Tibial artery (tissue), 4 donors: ENCODE measurements at regions not wholly inside any gene's neighbourhood (a gene's known extent, or its start where the extent isn't known, plus 50 kb on each side); places are given as distances from the start of the nearest gene placed in this dataset.
A peak's percentile ranks its signal among the peaks of the same experiment; 100 is the strongest.
"Not testable (repeated sequence)": the region's sequence is repeated elsewhere in the genome, so short reads cannot be mapped to it uniquely, and the experiment has no call there.

ENCODE experiments used
- DNase-seq, 2 donors: peaks; one replicate each; pipeline ENCODE4 v3.0.0-alpha.2; 2019
- H3K27ac ChIP-seq, 2 donors: fragments of 200-600 bp; sonication (generic) in 1 of 2; 1 replicate in 1 of 2; 2 replicates in 1 of 2; pipeline ENCODE4 v1.5.1; 2018 to 2019; ENCODE audit warnings: mild to moderate bottlenecking in 1 of 2
- H3K27me3 ChIP-seq, 2 donors: fragments of 200-600 bp; sonication (generic) in 1 of 2; one replicate each; pipeline versions ENCODE4 v1.5.1 to v1.6.0; 2016 to 2019
- H3K36me3 ChIP-seq, 3 donors: fragments of 200-600 bp; sonication (generic) in 2 of 3; one replicate each; pipeline ENCODE4 v1.5.1; 2016 to 2019; ENCODE audit warnings: mild to moderate bottlenecking in 2 of 3
- H3K4me1 ChIP-seq, 4 donors: fragments of 200-600 bp; sonication (generic) in 2 of 4; 1 replicate in 3 of 4; 2 replicates in 1 of 4; pipeline ENCODE4 v1.5.1; 2016 to 2019
- H3K4me3 ChIP-seq, 2 donors: fragments of 200-600 bp; sonication (generic) in 1 of 2; 1 replicate in 1 of 2; 2 replicates in 1 of 2; pipeline ENCODE4 v1.5.1; 2018 to 2019; ENCODE audit warnings: mild to moderate bottlenecking in 2 of 2
- H3K9me3 ChIP-seq, 3 donors: fragments of 200-600 bp; sonication (generic) in 1 of 3; one replicate each; pipeline ENCODE4 v1.5.1; 2016 to 2019
- intact Hi-C: fragments of 100-400 bp; cut with DNase I; formaldehyde crosslinking; loops from one replicate; pipeline ENCODE4 v1.15.0; 2023; ENCODE audit warnings: low total_unique reads
- TF ChIP-seq, protein P1 (sequence below), 2 experiments: fragments of 200-600 bp in 1 of 2; fragments of 450-650 bp in 1 of 2; IDR thresholded peaks; one replicate each; pipeline ENCODE4 v1.5.1; 2017 to 2019; ENCODE audit warnings: antibody characterized with exemption in 2 of 2, mild to moderate bottlenecking in 1 of 2, moderate library complexity in 1 of 2

- intact Hi-C loops = no loop called here
- no peak for DNase-seq
- Histone ChIP-seq H3K27ac (peak overlapping the region in 1 of 2 donors; percentile 26), H3K27me3 (no peaks in the 10 kb centered on the region), H3K9me3 (no peaks in the 10 kb centered on the region), H3K36me3 (no peaks in the 10 kb centered on the region), H3K4me3 (no peak overlapping the region), H3K4me1 (peaks cover 0 to 21% (median 10%) of the 10 kb centered on the region in 4 donors)
- TF ChIP-seq, protein P1, sequence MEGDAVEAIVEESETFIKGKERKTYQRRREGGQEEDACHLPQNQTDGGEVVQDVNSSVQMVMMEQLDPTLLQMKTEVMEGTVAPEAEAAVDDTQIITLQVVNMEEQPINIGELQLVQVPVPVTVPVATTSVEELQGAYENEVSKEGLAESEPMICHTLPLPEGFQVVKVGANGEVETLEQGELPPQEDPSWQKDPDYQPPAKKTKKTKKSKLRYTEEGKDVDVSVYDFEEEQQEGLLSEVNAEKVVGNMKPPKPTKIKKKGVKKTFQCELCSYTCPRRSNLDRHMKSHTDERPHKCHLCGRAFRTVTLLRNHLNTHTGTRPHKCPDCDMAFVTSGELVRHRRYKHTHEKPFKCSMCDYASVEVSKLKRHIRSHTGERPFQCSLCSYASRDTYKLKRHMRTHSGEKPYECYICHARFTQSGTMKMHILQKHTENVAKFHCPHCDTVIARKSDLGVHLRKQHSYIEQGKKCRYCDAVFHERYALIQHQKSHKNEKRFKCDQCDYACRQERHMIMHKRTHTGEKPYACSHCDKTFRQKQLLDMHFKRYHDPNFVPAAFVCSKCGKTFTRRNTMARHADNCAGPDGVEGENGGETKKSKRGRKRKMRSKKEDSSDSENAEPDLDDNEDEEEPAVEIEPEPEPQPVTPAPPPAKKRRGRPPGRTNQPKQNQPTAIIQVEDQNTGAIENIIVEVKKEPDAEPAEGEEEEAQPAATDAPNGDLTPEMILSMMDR (IDR thresholded peaks at IDR 0.05) = no peak
These were observed 151.1 kb upstream of the ELL2 start for GRCh38 chr5:96112703-96113102.

- Histone ChIP-seq H3K27ac (no peak overlapping the region), H3K27me3 (no peaks in the 10 kb centered on the region), H3K4me3 (no peak overlapping the region), H3K36me3 (no peaks in the 10 kb centered on the region), H3K9me3 (no peaks in the 10 kb centered on the region), H3K4me1 (peaks cover 0 to 19% (median 9%) of the 10 kb centered on the region in 4 donors)
- intact Hi-C loops = no loop called here
- TF ChIP-seq, protein P1 (IDR thresholded peaks at IDR 0.05) = no peak
- DNase-seq = no peak
These were observed 150.5 kb upstream of the ELL2 start for GRCh38 chr5:96112123-96112670.

- intact Hi-C loops = no loop called here
- no peak overlapping the region for H3K27ac ChIP-seq
These were observed 149.6 kb upstream of the ELL2 start for GRCh38 chr5:96111080-96111756.

GRCh38 chr5:96110300-96110699 is 148.6 kb upstream of the ELL2 start:
- TF ChIP-seq, protein P1 (IDR thresholded peaks at IDR 0.05) = no peak
- no peak for DNase-seq
- intact Hi-C loops = no loop called here
- Histone ChIP-seq H3K27me3 (no peaks in the 10 kb centered on the region), H3K4me3 (no peak overlapping the region), H3K9me3 (no peaks in the 10 kb centered on the region), H3K4me1 (peaks cover 0 to 19% (median 9%) of the 10 kb centered on the region in 4 donors), H3K27ac (no peak overlapping the region), H3K36me3 (no peaks in the 10 kb centered on the region)

More at GRCh38 chr5:96111080-96111756, 149.6 kb upstream of the ELL2 start:
- TF ChIP-seq, protein P1 (IDR thresholded peaks at IDR 0.05) = no peak
- Histone ChIP-seq H3K36me3 (no peaks in the 10 kb centered on the region), H3K4me1 (peaks cover 0 to 19% (median 9%) of the 10 kb centered on the region in 4 donors), H3K4me3 (no peak overlapping the region), H3K9me3 (no peaks in the 10 kb centered on the region), H3K27me3 (no peaks in the 10 kb centered on the region)
- no peak for DNase-seq

GRCh38 chr5:96108629-96109028 is 147.0 kb upstream of the ELL2 start:
- H3K27ac ChIP-seq, H3K27me3 ChIP-seq, DNase-seq, H3K4me1 ChIP-seq, H3K9me3 ChIP-seq, H3K4me3 ChIP-seq, H3K36me3 ChIP-seq, intact Hi-C loops: not testable (repeated sequence)

DNA sequence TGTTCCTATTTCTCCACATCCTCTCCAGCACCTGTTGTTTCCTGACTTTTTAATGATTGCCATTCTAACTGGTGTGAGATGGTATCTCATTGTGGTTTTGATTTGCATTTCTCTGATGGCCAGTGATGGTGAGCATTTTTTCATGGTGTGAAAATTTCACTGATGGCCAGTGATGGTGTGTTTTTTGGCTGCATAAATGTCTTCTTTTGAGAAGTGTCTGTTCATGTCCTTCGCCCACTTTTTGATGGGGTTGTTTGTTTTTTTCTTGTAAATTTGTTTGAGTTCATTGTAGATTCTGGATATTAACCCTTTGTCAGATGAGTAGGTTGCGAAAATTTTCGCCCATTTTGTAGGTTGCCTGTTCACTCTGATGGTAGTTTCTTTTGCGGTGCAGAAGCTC is 142.2 kb upstream of the ELL2 start:
- H3K4me1 ChIP-seq, intact Hi-C loops, H3K4me3 ChIP-seq, H3K27me3 ChIP-seq, H3K36me3 ChIP-seq, DNase-seq, H3K27ac ChIP-seq, H3K9me3 ChIP-seq: not testable (repeated sequence)
